Osteocyte (in vitro differentiated cells): ENCODE measurements at regions not wholly inside any gene's neighbourhood (a gene's known extent, or its start where the extent isn't known, plus 50 kb on each side); places are given as distances from the start of the nearest gene placed in this dataset.

Experiments
- DNase-seq: peaks from one replicate; pipeline ENCODE4 v3.0.0; 2021; ENCODE audit warnings: mixed read lengths; ENCODE audit not compliant: unreplicated experiment; ENCODE audit errors: extremely low spot score
- H3K27ac Mint-ChIP-seq: one replicate; pipeline ENCODE4 v1.8.0; 2021; ENCODE audit warnings: mild to moderate bottlenecking, mixed read lengths; ENCODE audit not compliant: unreplicated experiment
- H3K27me3 Mint-ChIP-seq: one replicate; pipeline ENCODE4 v1.8.0; 2021; ENCODE audit warnings: mixed read lengths; ENCODE audit not compliant: unreplicated experiment
- H3K36me3 Mint-ChIP-seq: one replicate; pipeline ENCODE4 v1.8.0; 2021; ENCODE audit warnings: mixed read lengths; ENCODE audit not compliant: unreplicated experiment
- H3K4me1 Mint-ChIP-seq: one replicate; pipeline ENCODE4 v1.8.0; 2021; ENCODE audit warnings: mixed read lengths; ENCODE audit not compliant: unreplicated experiment
- H3K4me3 Mint-ChIP-seq: one replicate; pipeline ENCODE4 v1.8.0; 2021; ENCODE audit warnings: mild to moderate bottlenecking, moderate library complexity, mixed read lengths; ENCODE audit not compliant: unreplicated experiment
- H3K9me3 Mint-ChIP-seq: one replicate; pipeline ENCODE4 v1.8.0; 2021; ENCODE audit warnings: mixed read lengths; ENCODE audit not compliant: unreplicated experiment
- CTCF ChIP-seq: fragments of 200-600 bp; sonication (generic); IDR thresholded peaks from 2 replicates; pipeline ENCODE4 v1.5.0; 2021; ENCODE audit warnings: antibody characterized with exemption, mild to moderate bottlenecking, moderate library complexity

- Mint-ChIP-seq H3K27me3 (no peaks in the 10 kb centered on the region), H3K4me3 (no peak overlapping the region), H3K27ac (no peak overlapping the region), H3K36me3 (no peaks in the 10 kb centered on the region), H3K4me1 (peaks cover 4% of the 10 kb centered on the region), H3K9me3 (no peaks in the 10 kb centered on the region)
- no peak for TF ChIP-seq CTCF
- no peak for DNase-seq
Measured at GRCh38 chr4:54915276-54915675, 210.1 kb downstream of the KDR start.

GRCh38 chr4:54914781-54915180 is 210.6 kb downstream of the KDR start:
- peaks cover 4% of the 10 kb centered on the region for H3K4me1 Mint-ChIP-seq
- H3K36me3 Mint-ChIP-seq = no peaks in the 10 kb centered on the region
- H3K4me3 Mint-ChIP-seq = no peak overlapping the region
- no peaks in the 10 kb centered on the region for H3K9me3 Mint-ChIP-seq
- no peak for DNase-seq
- no peak overlapping the region for H3K27ac Mint-ChIP-seq
- H3K27me3 Mint-ChIP-seq = no peaks in the 10 kb centered on the region
- TF ChIP-seq CTCF = no peak

- Mint-ChIP-seq H3K4me1 (peaks cover 4% of the 10 kb centered on the region), H3K9me3 (no peaks in the 10 kb centered on the region), H3K27me3 (no peaks in the 10 kb centered on the region), H3K27ac (no peak overlapping the region), H3K36me3 (no peaks in the 10 kb centered on the region), H3K4me3 (no peak overlapping the region)
- no peak for DNase-seq
- TF ChIP-seq CTCF = no peak
Measured at GRCh38 chr4:54913751-54914526, 211.5 kb downstream of the KDR start.

GRCh38 chr4:54912155-54912554 is 213.2 kb downstream of the KDR start:
- Mint-ChIP-seq H3K9me3 (peaks cover 8% of the 10 kb centered on the region), H3K27me3 (no peaks in the 10 kb centered on the region), H3K4me1 (peaks cover 4% of the 10 kb centered on the region), H3K4me3 (no peak overlapping the region), H3K27ac (no peak overlapping the region), H3K36me3 (no peaks in the 10 kb centered on the region)
- TF ChIP-seq CTCF = no peak
- no peak for DNase-seq

- no peaks in the 10 kb centered on the region for H3K27me3 Mint-ChIP-seq
- no peak overlapping the region for H3K4me3 Mint-ChIP-seq
- no peak overlapping the region for H3K27ac Mint-ChIP-seq
- peaks cover 23% of the 10 kb centered on the region for H3K9me3 Mint-ChIP-seq
- DNase-seq = no peak
- peaks cover 4% of the 10 kb centered on the region for H3K4me1 Mint-ChIP-seq
- peaks cover 3% of the 10 kb centered on the region for H3K36me3 Mint-ChIP-seq
- no peak for TF ChIP-seq CTCF
Measured at GRCh38 chr4:54909961-54910360, 215.4 kb downstream of the KDR start.
